Activated effector memory CD4-positive, alpha-beta T cell treated with Interleukin-2 at 50 U/mL for 16 hours (primary cell): ENCODE measurements at regions not wholly inside any gene's neighbourhood (a gene's known extent, or its start where the extent isn't known, plus 50 kb on each side); places are given as distances from the start of the nearest gene placed in this dataset.

Experiments used
- DNase-seq: peaks from one replicate; pipeline ENCODE4 v3.0.0-alpha.2; 2020

DNA sequence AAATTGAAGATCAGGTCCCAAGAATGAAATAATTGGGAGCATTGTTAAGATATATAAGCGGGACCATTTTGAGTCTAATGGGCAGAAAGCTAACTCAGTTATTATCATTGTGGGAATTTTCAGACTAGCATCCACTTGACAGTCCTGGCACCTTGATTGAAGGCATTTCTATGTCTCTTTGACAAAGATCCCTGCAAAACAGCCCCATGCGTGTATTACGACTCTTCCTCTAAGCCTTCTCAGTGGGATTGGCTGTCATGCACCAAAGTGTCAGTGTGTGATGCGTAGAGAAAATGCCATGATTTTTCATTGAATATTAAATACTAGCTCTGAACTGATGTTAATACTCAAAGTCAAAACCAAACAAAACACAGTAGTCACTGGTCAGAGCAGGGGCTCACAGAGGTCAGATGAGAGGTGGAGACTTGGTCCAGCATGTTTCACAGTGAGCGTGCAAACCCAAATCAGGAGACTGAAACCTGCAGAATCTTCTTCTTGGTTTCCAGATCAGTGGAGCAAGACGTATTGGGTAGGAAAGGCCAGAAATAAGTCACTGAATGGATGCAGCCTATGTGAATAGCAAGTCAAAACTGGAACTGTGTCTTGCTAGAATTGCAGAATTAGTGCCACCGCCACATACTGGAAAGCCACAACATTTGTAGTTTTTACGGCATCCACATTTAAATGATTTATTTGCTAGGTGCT lies 303.6 kb upstream of the AKR1E2 start:
- no peak for DNase-seq

DNA sequence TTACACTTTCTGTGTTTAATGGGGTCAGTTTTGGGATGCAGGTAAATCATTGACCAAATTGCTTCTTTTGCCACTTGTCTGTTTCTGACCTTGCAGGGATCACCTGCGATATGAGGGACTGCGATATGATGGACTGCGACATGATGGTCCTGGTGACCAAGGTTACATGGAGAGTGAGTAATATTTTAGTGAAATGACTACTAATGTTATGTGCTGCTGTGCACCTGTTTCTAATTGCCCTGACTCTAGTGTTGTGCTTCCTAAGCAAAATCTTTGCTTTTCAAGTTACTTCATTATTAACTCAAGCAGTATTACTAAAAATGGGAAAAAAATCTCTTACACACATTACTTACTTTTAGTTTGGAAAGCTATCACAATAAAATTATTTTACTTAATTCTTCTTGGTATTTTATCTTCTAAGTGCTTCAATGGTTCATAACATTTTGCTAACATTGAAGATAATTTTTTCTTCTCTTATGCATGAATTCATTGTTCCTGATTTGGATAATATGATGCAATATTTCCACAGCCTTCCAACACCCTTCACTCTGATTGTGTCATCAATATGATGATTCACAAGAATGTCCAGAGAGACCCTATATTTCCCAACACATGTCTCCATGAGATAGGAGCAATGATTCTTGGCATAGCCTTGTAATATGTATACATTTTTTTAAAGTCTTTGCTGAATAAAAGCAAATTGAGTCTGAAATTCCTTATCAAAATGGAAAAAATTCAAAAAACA lies 306.2 kb upstream of the AKR1E2 start:
- no peak for DNase-seq

DNA sequence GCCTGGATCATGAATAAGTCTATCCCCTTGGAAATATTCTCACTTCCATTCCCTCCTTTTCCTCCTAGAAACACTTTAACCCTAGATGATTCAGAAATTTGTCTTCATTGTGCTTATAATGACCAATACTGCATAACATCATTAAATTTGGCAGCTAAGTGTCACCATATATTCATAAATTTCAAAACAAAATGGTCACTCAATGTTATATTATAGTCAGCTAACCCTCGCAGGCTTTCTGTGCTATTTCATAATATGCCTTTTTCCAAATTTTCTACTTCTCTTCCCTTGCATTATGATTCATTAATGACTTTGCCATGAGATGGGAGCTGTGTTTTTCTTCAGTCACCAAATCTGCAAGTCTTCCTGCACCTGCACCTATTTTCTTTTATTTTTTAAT lies 308.3 kb upstream of the AKR1E2 start:
- DNase-seq, result no peak

DNA sequence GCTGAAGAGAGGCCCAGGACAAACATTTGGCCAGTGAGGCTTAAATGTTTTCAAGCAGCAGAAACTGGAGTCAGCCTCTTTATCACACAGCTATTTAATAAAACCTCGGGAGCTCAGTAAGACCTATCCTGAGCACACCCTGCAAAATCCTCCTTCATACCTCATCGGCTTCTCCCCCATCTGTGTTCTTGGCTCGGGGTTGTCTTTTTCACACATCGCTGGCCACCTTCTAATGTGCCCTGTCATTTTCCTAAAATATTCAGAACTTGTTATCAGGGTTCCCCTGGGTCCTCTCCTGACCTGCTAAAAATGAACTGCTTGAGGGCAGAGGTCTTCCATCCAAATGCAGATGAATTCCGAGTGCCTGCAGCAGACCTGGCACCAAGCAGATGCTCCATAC lies 310.3 kb upstream of the AKR1E2 start:
- no peak for DNase-seq

DNA sequence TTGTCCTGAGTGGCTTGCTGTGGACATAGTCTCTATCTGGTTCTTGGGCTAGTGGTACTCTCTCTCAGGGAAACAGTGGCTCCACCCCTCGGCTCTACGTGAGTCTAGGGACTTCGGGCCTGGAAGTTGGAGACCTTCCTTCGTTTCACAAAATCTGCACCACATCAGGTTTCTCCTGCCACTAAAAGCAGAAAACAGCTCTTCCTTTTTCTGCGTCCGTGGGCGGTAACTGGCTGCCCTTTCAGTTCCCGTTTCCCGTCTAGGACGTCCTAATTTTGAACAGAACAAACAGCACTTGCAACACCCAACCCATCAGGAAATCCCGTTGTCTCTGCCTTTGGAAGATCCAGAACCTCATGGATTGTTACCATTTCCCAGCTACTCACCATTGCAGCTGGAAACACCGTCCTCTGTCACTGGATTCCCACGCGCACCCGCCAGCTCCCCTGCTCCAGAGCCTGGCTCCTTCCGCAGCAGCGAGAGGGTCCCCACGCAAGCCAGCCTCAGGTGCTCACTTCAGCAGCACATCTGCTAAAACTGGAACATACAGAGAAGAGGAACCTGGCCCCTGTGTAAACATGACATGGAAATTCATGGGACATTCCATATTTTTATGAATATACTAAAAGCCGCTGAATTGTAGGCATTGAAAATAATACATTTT lies 311.4 kb upstream of the AKR1E2 start:
- no peak for DNase-seq

DNA sequence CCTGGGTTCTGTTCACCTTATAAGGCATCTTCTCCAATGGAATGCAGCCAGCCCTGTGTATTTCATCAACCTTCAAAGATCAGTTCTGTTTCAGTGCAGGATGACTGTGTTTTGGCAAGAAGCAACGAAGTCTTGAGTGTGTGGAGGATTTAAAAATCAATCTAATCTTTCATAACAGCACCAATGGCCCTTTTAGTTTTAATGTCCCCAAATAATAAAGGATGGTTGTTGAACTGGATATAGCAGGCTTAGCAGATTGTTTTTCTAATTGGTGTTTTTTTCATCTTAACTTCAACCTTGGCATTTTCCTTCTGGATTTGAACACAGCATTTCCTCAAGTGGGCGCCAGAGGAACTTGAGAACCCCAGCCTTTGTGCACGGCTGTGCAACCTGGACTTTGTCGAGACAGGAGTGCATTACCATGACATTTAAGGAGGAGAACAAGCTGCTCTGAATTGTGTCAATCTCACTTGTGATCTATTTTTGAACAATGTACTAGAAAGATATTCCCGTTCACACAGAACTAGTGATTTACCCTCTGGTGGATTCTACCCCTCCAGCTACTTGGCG lies 313.3 kb upstream of the AKR1E2 start:
- DNase-seq, result no peak

DNA sequence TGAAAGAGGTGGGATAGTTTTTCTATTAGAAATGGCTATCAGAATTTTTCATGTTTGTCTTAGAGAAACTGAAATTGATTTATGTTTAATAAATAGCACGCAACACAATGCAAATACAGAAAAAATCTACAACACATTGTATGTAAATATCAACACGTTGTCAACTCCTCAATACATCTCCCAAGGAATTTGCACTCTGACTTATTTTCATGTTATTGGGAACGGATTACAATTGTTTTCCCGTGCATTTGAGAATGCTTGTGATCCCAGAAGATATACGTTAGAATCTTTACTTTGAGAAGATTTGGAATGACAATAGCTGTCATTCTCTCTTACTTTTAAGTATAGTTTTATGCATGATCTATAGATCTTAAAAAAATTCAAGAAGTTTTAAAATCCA lies 313.8 kb upstream of the AKR1E2 start:
- no peak for DNase-seq

DNA sequence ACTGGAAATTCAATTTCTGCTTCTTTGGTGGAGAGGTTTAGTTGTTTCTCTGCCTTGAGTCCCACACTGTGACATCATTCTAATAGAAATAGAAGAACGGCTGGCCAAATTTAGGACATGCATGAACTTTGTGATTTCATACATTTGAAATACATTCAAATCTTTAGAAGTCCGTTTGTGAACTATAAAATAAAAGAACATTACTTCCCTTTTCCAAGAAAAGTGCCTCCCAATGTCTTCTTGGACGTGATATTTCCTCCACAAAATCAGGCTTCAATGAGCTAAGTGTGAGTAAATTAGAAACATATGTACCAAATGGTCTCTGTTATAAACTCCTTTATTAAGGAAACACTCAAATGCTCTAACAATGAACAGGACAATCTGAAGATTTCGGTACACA lies 314.5 kb upstream of the AKR1E2 start:
- no peak for DNase-seq

DNA sequence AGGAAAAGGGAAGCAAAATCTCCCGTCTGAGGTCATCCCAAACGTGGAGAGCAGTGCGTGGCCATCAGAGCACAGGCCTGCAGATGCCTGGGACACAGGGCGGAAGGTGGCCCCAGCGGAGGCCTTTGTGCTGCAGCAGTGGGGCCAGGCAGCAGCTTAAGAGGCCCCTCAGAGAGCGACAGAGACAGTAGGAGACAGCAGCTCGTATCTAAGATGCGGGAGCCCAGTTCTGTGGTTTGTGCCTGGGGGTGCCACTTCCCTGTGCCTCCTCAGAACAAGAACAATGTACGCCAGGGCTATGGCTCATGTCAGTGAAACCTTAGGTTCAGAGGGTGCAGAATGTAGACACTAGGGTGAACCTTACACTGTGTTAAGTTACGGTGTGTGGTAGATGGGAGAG lies 316.6 kb upstream of the AKR1E2 start:
- DNase-seq, result no peak

DNA sequence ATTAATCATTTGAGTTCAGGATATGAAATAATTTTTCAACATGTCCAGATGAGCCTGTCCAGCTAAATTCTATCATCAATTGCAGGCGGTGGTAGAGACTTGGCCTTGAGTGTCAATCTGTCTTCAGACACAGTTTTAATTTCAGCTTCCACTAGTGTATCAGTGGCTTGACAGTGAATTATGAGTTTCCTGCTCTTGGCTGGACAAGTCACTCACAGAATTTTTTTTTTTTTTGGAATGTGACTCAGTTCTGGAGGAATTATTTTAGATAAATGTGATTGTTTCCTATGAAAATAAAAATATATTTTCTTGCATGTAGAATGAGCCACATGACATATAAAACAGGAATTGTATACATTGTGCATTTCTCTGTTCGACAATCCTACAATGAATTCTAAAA lies 319.9 kb upstream of the AKR1E2 start:
- DNase-seq, result no peak

DNA sequence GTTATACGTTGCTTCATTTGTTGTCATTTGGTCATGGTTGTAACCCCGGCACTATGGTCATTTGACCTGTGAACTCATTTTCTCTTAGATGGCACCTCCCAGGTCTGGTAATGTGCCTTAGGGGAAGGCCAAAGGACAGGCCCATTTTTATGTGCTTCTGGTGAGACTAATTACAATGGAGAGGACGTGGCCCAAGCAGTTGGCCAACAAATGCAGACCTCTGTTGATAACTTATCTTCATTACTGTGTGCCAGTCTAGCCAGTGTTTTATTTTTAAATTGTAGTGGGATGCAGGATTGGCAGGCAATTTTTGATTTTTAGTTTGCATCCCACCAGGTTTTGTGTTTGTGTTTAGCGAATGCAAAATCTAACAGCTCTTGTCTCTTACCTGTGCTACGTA lies 321.5 kb upstream of the AKR1E2 start:
- DNase-seq, result no peak

DNA sequence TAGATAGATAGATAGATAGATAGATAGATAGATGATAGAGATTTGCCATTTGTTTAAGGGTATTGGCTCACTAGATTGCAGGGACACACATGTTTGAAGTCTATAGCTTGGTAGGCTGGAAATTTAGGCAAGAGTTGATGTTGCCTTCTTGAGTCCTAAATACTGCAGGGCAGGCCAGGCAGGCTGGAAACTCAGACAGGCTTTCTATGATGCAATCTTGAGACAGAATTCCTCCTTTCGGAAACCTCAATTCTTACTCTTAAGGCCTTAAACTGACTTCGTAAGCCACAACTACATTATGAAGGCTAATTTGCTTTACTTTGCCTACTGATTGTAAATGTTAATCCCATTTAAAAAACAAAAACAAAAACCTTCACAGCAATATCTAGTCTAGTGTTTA lies 322.9 kb upstream of the AKR1E2 start:
- DNase-seq, result no peak

DNA sequence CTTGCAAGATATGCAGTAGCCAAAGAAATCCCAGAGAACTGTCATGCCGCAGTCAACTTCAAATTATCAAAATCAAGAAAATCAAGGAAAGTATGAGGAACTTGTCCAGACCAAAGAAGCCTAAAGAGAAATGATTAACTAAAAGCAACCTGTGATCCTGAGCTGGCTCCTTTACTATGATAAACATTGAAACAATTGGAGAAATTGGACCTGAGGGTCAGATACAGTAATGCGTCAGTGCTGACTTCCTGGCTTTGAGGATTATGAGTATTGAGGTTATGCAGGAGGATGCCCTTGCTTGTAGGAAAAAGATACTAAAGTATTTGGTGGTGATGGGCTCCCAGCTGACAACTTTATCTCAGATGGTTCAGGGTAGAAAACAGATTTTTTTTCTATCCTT lies 324.7 kb upstream of the AKR1E2 start:
- no peak for DNase-seq

DNA sequence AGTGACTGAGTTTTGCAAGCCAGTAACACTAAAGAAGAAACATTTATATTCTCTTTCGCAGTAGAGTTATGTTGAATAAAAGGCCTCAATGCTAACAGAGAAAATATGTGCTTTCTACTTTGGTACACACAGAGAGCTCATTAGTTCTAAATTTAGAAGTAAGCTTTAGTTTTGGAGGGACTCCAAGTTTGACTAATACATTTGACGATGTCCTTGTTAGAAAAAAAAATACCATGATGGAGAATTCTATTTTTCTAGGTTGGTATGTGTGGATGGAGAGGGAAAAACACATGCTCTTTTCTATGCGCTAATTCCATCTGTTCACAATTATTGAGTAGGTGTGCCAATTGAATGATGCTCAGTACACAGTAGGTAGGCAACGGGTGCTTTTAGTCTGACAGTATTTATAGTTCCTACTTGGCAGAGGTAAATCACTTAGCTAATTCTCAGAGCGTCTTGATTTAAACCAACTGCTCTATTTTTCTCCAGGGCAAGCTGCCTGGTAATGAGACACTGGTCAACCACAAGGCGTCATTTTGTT lies 327.2 kb upstream of the AKR1E2 start:
- DNase-seq, result no peak

DNA sequence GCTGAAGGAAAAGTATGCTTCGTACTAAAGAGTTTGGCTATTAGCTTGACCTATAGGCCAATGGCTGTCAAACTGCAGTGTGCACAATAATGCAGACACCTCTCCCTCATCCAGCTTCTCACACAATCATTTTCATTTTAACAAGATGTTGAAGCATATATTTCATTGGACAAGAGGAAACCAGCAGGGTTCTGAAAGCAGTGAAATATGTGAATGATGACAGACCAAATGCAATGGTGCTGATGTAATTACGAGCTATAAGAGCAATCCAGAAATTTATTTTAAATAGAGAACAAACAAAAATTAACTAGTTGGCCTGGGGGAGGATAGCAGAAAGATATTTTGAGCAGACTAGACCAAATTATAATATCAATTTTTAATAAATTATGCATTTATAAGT lies 331.5 kb upstream of the AKR1E2 start:
- DNase-seq, result no peak

DNA sequence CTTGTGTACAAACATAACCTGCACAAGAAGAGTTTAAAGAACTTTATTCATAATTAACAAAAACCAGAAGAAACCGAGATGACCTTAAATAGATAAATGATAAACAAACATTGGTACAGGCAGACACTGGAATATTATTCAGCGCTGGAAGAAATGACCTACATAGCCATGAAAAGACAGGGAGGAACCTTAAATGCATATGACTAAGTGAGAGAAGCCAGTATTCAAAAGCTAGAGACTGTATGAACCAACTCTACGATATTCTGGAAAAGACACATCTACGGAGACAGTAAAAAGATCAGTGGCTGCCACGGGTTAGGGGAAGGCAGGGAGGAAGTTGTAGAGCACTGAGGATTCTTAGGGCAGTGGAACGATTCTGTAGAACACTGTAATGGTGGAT lies 333.8 kb upstream of the AKR1E2 start:
- DNase-seq, result no peak

DNA sequence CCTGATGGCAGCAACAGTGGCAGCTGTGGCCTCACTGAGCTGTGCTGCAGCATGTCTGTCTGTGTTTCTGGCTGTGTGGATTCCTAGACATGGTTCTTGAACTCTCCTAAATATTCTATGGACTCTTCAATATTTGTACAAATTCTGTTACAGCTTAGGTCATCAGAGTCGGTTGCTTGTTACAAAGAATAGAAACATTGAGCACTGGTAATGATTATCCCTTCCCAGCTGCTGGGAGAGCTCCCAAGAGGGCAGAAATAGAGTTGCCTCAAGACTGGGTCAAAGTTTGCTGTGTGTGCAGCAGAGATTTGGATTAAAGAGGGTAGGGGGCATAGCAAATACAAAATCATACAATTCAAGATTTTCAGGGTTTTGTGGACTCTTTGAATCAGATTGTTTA lies 337.1 kb upstream of the AKR1E2 start:
- no peak for DNase-seq

DNA sequence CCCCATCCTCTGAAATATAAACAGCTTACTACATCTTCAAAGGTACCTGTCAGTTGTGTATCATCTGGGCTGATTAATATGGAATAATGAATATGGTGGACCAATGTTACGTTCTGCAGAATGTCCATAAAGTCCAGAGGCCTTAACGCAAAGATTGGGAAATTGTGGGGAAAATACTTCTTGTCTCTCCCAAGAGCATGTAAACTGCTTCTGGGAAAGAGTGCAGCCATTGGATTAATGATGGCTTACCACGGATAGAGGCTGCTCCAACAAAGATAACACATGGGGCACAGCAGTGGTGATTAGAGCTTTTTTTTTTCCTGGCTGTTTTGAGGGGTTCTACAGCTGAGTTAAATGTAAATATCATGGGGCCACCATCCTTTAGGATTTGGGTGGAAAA lies 340.4 kb upstream of the AKR1E2 start:
- DNase-seq, result no peak

DNA sequence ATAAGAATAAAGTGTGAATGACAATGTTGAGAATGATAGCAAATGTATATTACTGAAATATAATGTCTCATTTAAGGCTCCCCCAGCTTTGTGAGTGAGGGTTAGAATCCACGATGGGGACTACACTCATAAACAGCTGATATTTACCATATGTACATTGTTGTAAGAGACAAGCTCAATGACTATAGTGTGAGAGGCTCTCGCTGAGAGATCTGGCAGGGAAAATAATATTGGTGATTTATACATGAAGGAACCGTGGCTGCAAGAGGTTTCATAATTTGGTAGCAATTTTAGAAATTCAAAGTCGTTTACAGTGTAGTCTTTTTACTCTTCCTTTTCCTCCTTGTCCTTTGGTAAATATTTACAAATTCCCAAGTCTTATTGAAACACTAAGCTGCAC lies 342.2 kb upstream of the AKR1E2 start:
- DNase-seq, result no peak

DNA sequence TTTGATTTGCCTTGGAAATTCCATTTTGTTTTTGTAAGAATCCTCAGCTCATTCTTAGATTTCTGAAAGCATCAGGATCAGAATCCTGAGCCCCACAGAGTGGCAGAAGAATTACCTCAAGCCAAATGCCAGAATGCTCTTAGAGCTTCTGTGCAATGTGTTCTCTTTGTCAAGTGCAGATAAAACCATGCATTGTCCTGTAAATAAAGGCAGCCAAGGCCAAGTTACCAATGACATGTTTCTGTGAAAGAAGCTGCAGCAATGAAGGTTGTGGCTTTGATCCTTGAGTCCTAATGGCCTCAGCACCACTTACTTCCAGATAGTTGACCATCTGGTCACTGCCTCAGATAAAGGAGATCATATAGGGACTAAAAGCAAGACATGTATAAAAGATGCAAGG lies 343.3 kb upstream of the AKR1E2 start:
- DNase-seq, result no peak

DNA sequence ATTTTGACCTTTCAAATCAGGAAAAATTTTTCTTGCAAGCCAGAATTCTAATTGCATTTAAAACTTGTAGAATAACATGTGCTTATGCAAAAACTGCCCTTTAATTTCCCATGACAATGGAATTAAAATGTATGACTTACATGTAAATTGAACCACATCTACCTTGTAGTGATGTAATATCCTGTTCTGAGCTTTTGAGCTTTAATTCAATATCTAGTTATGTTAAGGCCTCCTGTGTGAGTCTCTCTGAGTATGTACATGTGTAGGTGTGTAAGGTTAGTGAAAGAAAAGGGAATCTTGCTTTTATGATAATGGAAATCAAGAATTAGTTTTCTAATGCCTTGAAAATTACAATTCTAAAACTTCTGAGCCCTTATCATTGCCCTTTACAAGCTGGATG lies 344.8 kb upstream of the AKR1E2 start:
- no peak for DNase-seq

DNA sequence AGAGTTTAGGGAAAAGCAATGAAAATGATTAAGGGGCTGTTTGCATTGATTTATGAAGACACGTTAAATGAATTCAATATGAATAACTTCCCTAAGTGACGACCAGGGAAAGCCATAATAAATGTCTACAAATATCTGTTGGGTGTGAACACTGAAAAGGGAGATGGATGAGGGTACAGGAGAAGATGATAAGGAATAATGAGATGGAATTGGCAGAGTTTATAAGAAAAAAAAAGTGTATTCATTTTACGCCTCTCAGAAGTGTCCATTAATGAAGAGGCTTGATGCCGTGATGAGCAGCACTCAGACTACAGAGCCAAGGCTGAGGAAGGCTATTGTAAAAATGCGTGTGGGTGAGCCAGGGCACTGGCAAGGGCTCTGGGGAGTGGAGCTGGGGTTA lies 346.7 kb upstream of the AKR1E2 start:
- DNase-seq, result no peak

DNA sequence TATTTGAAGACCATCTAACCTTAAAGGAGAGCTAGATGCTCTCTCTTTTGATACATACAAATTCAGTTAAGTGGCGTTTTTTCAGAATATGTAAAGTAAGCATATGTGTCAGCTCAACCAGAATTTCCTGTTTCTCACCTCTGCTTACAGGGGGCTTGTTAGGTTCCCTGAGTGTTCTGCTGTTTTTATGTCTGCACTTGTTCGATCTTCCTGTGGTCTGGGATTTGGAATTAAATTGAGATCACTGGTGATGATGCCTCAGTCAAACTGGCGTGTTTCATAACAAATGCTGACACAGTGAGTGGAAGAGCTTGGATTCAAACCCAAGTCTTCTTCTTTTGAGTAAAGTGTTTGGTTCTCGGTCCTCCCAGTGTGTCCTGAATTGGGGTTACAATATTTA lies 348.3 kb upstream of the AKR1E2 start:
- DNase-seq, result no peak
